ENCODE measurements at regions not wholly inside any gene's neighbourhood (a gene's known extent, or its start where the extent isn't known, plus 50 kb on each side); places are given as distances from the start of the nearest gene placed in this dataset.

GRCh38 chr2:128475427-128476211 is 157.0 kb upstream of the HS6ST1 start:
- Histone ChIP-seq H3K4me1 (ENCODE audit: insufficient read depth, low read length) (no peaks in the 10 kb centered on the region), H3K27me3 (ENCODE audit: low read length) (peaks cover 38% of the 10 kb centered on the region), H3K9me3 (ENCODE audit: low read length) (no peaks in the 10 kb centered on the region), H4K20me1 (ENCODE audit: low read length) (no peaks in the 10 kb centered on the region), H3K4me2 (ENCODE audit: low read length) (no peak overlapping the region), H2AFZ (ENCODE audit: low read length) (no peak overlapping the region), H3K79me2 (ENCODE audit: low read length) (no peaks in the 10 kb centered on the region), H3K36me3 (ENCODE audit: low read depth, low read length) (no peaks in the 10 kb centered on the region), H3K4me3 (ENCODE audit: low read length) (no peak overlapping the region), H3F3A (ENCODE audit: low read length, unreplicated experiment) (no peaks in the 10 kb centered on the region), H3K9me2 (replicated peaks; ENCODE audit: low read length) (no peaks in the 10 kb centered on the region), H3K27ac (ENCODE audit: low read length) (no peak overlapping the region), H3K9ac (ENCODE audit: low read length) (no peak overlapping the region)
- intact Hi-C loops (cut with micrococcal nuclease): no loop called here
- CTCF ChIA-PET: no interaction called here
- POLR2A ChIA-PET (ENCODE audit: unreplicated experiment): no interaction called here
- ATAC-seq (no peak), DNase-seq (no peak)
- no TSS peak for BruUV-seq (replicated peaks)
- TF ChIP-seq EZH2 (IDR thresholded peaks at IDR 0.05; ENCODE audit: low read length, unreplicated experiment): no peak
- no peak for TF ChIP-seq EZH2phosphoT487 (IDR thresholded peaks at IDR 0.05; ENCODE audit: borderline replicate concordance, low read length)
- TF ChIP-seq CTCF (conservative IDR thresholded peaks at IDR 0.05; ENCODE audit: low read depth, low read length): no peak

GRCh38 chr2:128477026-128477820 is 158.6 kb upstream of the HS6ST1 start:
- ATAC-seq: no peak
- intact Hi-C loops (cut with micrococcal nuclease): no loop called here
- Histone ChIP-seq H3F3A (ENCODE audit: low read length, unreplicated experiment) (no peaks in the 10 kb centered on the region), H3K4me3 (ENCODE audit: low read length) (no peak overlapping the region), H3K36me3 (ENCODE audit: low read depth, low read length) (no peaks in the 10 kb centered on the region), H3K79me2 (ENCODE audit: low read length) (no peaks in the 10 kb centered on the region), H3K27me3 (ENCODE audit: low read length) (peaks cover 49% of the 10 kb centered on the region), H3K9me2 (replicated peaks; ENCODE audit: low read length) (no peaks in the 10 kb centered on the region), H3K4me2 (ENCODE audit: low read length) (no peak overlapping the region), H3K27ac (ENCODE audit: low read length) (no peak overlapping the region), H3K9me3 (ENCODE audit: low read length) (no peaks in the 10 kb centered on the region), H4K20me1 (ENCODE audit: low read length) (no peaks in the 10 kb centered on the region), H3K4me1 (ENCODE audit: insufficient read depth, low read length) (no peaks in the 10 kb centered on the region), H2AFZ (ENCODE audit: low read length) (no peak overlapping the region), H3K9ac (ENCODE audit: low read length) (no peak overlapping the region)
- POLR2A ChIA-PET (ENCODE audit: unreplicated experiment): no interaction called here
- CTCF ChIA-PET: no interaction called here
- no peak for DNase-seq
- TF ChIP-seq CTCF (conservative IDR thresholded peaks at IDR 0.05; ENCODE audit: low read depth, low read length): no peak
- TF ChIP-seq EZH2 (IDR thresholded peaks at IDR 0.05; ENCODE audit: low read length, unreplicated experiment): no peak
- TF ChIP-seq EZH2phosphoT487 (IDR thresholded peaks at IDR 0.05; ENCODE audit: borderline replicate concordance, low read length): no peak
- BruUV-seq (replicated peaks): no TSS peak

- Histone ChIP-seq H3K4me2 (ENCODE audit: low read length) (no peak overlapping the region), H3K9me3 (ENCODE audit: low read length) (no peaks in the 10 kb centered on the region), H4K20me1 (ENCODE audit: low read length) (no peaks in the 10 kb centered on the region), H3F3A (ENCODE audit: low read length, unreplicated experiment) (no peaks in the 10 kb centered on the region), H2AFZ (ENCODE audit: low read length) (no peak overlapping the region), H3K9ac (ENCODE audit: low read length) (no peak overlapping the region), H3K36me3 (ENCODE audit: low read depth, low read length) (no peaks in the 10 kb centered on the region), H3K9me2 (replicated peaks; ENCODE audit: low read length) (no peaks in the 10 kb centered on the region), H3K27ac (ENCODE audit: low read length) (no peak overlapping the region), H3K79me2 (ENCODE audit: low read length) (no peaks in the 10 kb centered on the region), H3K27me3 (ENCODE audit: low read length) (peaks cover 55% of the 10 kb centered on the region), H3K4me3 (ENCODE audit: low read length) (no peak overlapping the region), H3K4me1 (ENCODE audit: insufficient read depth, low read length) (no peaks in the 10 kb centered on the region)
- ATAC-seq (no peak), DNase-seq (no peak)
- no TSS peak for BruUV-seq (replicated peaks)
- POLR2A ChIA-PET (ENCODE audit: unreplicated experiment): no interaction called here
- CTCF ChIA-PET: no interaction called here
- intact Hi-C loops (cut with micrococcal nuclease): no loop called here
- TF ChIP-seq EZH2phosphoT487 (IDR thresholded peaks at IDR 0.05; ENCODE audit: borderline replicate concordance, low read length) (no peak), CTCF (conservative IDR thresholded peaks at IDR 0.05; ENCODE audit: low read depth, low read length) (no peak), EZH2 (IDR thresholded peaks at IDR 0.05; ENCODE audit: low read length, unreplicated experiment) (no peak)
Observed at GRCh38 chr2:128477891-128478290, 159.2 kb upstream of the HS6ST1 start.
